Jurkat, Clone E6-1 (cell line): ENCODE measurements at regions not wholly inside any gene's neighbourhood (a gene's known extent, or its start where the extent isn't known, plus 50 kb on each side); places are given as distances from the start of the nearest gene placed in this dataset.

Experiments
- DNase-seq: peaks from one replicate; pipeline ENCODE4 v3.0.0-alpha.2; 2011; ENCODE audit warnings: low read depth, low spot score
- H3K4me3 ChIP-seq: 2 replicates; pipeline ENCODE4 v1.5.1; 2011; ENCODE audit warnings: mild to moderate bottlenecking, low read length, control low read depth, moderate library complexity

DNA sequence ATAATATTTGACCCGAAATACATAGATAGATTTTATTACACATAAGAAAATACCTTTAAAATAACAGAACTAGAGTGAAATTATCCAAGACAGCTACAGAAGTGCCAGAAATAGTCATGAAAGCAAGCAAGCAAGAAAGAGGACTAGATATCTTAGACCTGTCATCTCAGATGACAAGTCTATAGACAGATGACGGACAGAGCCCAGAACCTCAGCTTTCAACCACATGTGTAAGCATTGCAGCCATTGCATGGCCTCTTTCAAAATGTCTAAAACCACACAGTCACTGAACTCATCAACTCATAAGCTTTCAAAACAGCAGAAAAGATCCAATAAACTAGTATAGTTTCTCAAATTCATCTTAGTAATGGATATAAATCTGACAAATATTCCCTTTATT is 59.8 kb upstream of the FHIT start:
- no peak for DNase-seq
- no peak overlapping the region for H3K4me3 ChIP-seq

DNA sequence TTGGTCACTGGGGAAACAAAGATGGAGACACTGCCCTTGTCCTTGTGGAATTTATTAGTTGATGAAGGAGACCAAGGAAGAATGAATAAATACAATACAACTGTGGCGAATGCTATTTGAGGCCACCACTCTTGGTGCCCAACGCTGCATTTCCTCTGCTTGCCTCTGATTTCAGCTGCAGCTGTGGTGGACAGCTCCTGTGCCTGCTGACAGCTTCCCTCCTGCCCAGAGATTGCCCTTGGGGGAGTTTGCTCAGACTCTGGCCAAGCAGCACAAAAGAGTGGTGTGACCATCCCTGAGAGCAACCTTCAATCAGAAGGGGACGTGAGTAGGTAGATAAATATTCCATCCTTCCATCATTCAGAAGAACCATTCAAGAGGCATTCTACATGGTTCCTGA is 64.6 kb upstream of the FHIT start:
- DNase-seq: no peak
- H3K4me3 ChIP-seq: no peak overlapping the region

DNA sequence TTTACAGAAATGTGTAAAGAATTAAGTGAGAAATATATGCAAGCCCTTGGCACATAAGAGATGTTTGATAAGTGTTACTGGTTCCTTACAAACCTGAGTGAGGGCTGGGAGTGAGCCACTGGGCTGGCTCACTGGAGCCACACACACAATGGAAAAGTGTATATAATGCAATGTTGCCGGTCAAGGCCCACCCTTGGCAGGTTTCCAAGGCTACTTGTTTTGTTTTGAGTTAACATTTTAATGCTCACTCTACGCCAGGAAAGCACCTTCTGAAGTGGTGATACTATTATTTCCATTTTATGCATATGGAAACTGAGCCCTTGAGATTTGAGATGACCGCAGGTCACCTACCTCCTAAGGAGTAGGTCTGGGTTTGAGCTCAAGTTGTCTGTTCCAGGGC is 71.8 kb upstream of the FHIT start:
- DNase-seq: no peak
- no peak overlapping the region for H3K4me3 ChIP-seq

DNA sequence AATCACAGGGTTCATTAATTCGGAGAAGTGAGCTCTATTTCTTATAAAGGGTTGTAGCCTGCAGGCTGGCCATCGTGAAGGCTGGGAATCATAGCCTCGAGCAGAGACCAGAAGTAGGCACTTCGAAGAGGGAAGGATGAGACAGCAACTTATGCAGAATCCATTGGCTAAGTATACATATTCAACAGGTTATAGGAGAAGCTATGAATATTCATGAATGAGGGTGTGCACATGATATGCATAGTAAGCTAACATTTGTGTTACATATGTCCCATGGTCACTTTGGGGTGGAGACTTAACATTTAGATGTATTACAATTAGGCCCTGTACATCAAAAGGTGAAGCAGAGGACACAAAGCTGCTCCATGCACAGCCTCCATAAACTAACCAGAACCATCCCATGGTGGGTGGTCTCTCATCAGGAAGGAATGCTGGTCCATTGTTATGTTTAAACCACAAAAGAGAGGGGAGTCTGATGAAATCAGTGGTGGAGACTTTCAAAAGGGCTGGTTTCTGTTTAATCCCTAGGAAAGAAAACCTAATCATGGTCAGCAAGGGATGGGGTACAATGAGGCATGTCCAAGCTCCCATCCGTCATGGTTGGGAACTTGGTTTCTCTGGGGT is 80.8 kb upstream of the FHIT start:
- no peak overlapping the region for H3K4me3 ChIP-seq
- no peak for DNase-seq

DNA sequence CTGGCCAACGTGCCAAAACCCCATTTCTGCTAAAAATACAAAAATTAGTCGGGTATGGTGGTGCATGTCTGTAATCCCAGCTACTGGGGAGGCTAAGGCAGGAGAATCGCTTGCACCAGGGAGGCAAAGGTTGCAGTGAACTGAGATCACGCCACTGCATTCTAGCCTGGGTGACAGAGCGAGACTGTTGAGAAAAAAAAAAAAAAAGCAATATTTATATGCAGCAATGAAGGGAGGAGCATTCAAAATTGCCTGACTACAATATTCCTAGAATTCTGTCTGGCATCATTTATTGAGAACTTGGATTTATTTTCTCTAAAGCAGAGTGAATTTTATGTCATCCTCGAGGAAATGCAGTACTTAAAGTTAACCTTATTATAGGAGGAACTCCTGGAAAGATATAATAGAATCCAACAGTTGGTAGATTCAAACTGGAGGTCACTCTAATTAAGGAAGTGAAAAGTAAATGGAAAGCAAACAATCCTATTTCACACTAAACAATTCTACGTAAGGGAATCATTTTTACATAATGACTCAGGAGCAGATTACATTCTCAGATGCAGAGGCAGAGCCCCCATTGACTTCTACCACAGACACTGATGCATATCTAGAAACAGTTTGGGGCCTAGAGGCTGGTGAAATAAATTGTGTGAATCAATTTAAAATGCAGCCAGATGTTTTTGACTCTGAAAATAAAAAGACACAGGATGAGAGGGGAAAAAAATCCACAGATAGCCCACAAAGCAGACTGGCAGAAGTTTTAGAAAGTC is 82.1 kb upstream of the FHIT start:
- no peak overlapping the region for H3K4me3 ChIP-seq
- no peak for DNase-seq

DNA sequence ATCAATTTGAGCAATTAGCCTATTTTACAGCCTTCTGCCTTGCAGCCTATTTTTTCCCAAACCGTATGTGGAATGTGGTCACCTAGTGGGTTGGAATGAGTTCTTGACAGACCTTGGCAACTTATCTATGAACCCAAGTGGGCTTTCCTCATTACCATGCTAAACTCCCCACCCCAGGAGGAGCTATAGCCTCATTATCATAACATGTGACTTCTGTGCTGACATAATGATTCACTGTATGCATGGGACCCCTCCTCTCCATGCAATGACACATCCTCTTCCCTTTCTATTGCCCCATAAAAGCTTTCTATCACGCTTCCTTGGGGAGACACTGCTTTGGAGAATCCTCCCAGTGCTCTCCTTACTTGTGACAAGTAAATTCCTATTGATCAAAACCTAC is 83.5 kb upstream of the FHIT start:
- no peak overlapping the region for H3K4me3 ChIP-seq
- no peak for DNase-seq

DNA sequence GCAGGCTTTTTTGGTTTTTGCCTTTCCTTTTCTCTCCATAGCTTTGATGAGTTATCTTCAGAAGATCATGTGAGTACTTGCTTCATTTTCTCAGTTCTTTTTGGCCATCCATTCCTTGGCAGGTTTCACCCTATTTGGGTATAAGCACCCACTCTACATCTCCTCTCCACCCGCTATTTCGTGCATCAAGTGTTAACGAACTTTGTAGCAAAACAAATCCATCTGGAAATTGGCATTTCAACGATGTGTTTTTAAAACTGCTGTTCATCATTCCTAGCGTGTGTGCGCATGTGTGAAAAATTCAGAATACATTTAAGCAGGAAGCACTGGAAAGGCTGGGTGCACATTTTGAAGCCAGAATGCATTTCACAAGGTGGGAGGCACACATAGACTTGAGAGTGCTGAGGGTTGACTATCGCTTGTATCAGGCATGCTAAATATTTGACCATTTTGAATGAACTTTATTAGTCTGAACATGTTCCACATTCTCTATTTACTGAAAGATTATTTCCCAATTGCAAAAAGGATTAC is 89.7 kb upstream of the FHIT start:
- DNase-seq: no peak

DNA sequence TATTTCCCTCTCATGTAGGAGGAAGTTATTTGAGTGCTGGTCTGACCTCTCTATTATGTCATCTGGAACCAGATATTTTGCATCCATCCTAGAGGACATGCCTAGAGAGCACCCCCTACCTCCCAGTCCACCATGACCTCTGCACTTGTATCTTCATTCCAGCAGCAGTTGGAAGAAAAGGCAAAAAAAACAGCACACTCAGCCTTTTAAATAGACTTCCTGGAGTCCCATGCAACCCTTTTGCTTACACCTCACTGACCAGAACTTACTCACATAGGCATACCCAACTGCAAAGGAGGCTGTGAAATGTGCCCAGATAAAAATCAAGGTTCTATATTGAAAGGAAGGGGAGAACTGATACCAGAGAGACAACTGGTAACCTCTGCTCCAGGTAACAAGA is 92.3 kb upstream of the FHIT start:
- H3K4me3 ChIP-seq: no peak overlapping the region
- no peak for DNase-seq

More for the DNA sequence above, 89.7 kb upstream of the FHIT start:
- H3K4me3 ChIP-seq: no peak overlapping the region

DNA sequence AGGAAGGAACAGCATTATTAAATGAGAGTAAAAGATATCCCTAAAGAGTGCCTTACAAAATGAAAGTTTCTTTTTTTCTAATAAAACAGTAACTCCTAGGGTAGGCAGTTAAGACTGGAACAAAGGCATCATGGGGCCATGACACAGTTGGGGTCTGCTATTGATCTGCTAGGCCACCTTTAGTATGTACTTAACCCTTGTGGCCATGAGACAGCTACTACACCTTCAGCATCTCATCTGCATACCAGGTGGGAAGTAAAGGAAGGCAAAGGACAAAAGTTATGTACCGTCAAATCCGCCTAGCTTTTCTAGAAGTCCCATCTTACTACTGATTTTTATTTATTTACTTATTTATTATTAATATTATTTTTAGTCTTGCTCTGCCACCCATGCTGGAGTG is 93.8 kb upstream of the FHIT start:
- no peak for DNase-seq
- no peak overlapping the region for H3K4me3 ChIP-seq

DNA sequence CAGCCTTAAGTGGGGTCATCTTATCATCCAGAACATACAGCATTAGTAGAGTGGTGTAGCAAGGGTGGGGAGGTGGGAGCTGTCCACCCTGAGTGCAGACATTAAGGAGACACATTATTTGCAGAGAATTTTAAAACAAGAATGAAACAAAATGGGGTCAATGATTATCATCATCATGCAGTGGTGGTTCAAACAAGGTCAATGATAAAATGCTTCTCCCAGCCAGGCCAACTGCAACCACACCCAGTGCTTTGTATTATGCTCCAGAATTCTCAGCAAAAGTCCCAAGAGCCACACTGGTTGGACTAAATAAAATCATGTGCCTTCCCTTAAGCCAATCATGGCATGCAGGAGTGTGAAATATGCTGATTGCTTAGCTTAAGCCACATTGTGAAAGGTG is 96.7 kb upstream of the FHIT start:
- no peak overlapping the region for H3K4me3 ChIP-seq
- DNase-seq: no peak

DNA sequence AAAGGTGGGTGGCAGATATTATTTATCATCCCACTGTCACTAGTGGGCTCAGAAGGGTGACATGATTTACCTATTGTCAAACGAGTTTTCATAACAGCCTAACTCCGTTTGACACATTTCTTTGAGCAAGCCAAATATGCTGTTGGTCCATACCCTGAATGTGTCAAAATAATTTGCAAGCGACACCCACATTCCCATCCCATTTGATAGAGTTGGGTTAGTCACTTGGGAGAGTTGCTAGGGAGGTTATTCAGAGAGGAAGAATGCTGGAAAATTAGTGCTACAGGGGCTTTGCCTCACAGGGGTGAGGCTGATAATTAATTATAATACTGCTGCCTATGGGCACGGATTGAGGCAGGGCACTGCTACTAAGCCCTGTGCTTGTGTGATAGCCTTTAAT is 98.5 kb upstream of the FHIT start:
- no peak overlapping the region for H3K4me3 ChIP-seq
- DNase-seq: no peak

DNA sequence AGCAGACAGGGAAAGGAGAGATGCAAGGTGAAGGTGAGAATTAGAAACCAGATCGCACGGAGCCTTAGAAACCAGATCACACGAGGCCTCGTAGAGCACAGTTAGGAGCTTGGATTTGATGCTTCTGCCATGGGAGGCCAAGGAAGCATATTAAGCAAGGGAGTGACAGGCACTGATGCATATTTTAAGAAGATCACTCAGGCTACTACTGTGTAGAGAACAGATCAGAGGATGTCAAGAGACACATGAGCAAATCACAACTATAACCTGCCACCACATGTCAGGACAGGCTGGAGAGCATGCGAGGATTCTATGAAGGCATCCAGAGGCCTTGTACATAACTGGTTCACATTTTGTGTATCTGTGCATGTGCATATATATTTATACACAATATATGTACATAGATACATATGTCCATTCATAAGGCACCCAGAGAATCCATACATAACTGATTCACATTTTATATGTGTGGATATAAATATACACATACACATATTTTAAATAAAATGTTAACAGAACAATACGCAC is 99.6 kb upstream of the FHIT start:
- no peak for DNase-seq
- no peak overlapping the region for H3K4me3 ChIP-seq

DNA sequence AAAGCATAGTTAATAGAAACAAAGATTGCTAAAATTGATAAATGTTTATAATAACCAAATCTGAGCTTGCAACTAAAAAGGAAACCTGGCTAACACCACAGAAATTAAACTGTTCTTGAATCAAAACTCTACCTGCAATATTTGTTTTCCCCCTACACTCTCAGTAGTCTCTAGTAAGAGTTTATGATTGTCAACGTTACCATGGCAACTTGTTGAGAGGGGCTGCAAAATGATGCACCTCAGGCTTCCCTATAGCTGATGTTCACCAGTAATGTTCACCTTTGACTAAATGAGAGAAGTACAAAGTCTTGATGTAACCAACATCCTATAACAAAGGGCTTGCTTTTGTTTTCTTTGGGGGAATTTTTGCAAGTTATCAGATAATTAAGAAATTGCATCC is 101.1 kb upstream of the FHIT start:
- no peak overlapping the region for H3K4me3 ChIP-seq
- no peak for DNase-seq

DNA sequence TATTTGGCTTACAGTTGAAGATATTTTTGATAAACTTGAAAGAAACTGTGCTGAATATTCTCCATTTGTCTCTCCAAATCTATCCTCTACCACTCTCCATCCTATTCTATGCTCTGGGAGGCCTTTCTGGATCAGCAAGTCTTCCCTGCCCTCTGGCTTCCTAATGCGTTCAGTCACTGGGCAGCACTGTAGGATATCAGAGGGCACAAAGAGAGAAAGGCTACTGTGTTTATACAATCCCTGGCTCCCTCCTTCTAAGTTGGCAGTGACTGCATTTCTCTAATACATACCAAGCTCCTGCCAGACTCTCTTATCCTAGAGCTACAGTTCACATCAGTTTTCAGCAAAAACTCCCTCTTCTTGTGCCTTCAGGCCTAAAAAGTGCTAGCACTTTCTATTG is 102.1 kb upstream of the FHIT start:
- no peak for DNase-seq
- H3K4me3 ChIP-seq: no peak overlapping the region

DNA sequence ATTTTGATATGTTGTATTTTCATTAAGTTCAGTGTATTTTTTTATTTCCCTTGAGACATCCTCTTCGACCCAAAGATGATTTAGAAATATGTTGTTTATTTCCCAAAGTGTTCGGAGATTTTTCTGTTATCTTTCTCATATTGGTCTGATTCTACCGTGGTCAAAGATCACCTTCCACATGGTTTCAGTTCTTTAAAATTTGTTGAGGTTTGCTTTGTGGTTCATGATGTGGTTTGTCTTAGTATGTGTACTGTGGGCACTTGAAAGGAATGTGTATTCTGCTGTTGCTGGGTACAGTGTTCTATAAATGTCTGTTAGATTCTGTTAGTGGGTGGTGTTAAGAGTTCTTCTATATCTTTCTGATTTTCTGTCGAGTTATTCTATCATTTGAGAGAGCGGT is 103.4 kb upstream of the FHIT start:
- H3K4me3 ChIP-seq: no peak overlapping the region
- no peak for DNase-seq

DNA sequence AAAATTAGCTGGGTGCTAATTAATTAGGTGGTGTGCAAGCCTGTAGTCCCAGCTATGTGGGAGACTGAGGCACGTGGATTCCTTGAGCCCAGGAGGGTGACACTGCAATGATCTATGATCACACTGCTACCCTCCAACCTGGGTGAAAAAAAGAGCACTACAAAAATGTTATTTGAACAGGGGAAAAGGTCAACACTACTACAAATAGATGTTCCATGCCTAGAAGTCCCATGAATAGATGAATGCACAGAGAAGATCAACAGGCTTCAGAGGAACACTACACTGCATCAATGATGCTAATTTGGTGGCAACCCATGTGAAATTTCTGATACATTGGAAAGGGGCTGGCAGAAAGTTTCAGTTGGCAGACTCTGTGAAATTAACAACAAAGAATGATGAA is 105.4 kb upstream of the FHIT start:
- no peak for DNase-seq
- H3K4me3 ChIP-seq: no peak overlapping the region

DNA sequence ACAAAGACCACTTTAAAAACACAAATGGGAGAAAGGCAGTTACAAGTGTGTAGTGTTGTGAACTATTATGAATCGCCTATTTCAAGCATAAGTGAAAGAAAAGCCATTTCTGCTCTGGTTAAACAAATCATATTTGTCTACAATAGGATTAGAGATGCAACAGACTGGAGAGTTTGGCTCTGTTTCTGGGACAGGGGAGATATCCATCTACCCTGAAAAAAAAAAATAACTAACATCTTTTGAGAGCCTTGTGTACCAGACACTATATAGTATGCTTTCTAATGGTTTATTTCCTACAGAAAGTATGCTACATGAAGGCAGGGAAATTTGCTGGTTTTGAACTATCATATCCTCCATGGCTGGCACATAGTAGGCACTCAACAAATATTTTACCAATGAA is 106.7 kb upstream of the FHIT start:
- DNase-seq: no peak
- H3K4me3 ChIP-seq: no peak overlapping the region

DNA sequence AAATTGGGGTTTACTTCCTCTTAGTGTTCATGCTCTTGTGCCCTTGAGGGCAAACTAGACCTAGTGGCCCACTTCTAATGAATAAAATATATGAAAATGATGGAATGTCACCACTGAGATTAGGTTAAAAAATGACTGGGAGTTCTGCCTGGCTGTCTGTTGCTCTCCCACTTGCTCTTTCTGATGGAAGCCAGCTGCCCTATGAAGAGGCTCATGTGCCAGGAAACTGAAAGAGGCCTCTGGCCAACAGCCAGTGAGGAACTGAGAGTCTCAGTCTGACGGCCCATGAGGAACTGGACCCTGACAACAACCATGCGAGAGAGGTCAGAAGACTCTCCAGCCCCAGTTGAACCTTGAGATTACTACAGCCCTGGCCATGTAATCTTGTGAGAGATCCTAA is 107.1 kb upstream of the FHIT start:
- no peak overlapping the region for H3K4me3 ChIP-seq
- DNase-seq: no peak

DNA sequence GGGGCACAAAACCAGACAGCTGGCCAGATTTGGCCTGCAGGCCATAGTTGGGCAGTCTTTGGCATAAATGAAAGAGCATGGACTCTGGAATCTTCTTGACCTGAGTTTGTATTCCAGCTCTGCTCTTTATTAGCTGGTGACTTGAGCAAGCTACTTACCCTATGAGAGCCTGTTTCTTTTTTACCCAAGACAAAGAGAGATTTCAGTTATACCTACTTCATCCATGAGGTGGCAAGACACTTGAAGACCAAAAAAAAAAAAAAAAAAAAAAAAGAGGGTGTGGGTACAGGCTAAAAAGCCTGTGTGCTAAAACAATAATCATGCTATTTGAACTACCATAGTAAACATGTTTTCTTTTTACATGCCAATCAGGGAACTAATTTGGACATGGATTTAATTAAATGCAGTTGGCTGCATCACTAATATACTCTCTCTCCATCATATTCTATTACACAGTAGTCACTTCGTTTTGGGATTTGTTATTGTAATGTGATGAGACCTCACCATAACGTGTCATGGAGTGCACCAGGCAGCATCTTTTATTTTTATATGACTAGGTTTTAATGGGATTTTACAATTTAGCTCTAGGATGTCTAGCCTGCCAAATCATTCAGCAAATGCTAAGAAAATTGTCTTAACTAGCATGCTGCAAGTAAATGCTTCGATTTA is 109.2 kb upstream of the FHIT start:
- no peak overlapping the region for H3K4me3 ChIP-seq
- DNase-seq: no peak

DNA sequence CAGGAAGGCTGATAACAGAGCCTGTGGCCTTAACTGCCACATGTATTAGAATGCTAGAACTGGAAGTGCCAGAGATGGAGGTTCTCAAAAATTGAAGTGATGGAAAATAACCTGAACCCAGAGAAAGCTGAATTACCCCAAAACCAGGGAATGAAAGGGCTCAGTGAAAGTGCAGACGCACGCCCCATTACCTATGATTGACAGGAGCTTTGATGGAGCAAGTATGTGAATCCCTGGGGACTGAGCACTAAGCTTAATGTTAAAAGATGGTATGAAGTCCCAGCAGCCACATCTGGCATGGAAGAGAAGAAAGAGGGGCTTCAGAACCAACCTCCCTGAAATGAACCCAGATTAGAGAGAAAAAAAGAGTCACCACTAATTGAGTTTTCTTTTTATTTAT is 118.4 kb upstream of the FHIT start:
- DNase-seq: no peak
- no peak overlapping the region for H3K4me3 ChIP-seq
